ENCODE measurements at regions not wholly inside any gene's neighbourhood (a gene's known extent, or its start where the extent isn't known, plus 50 kb on each side); places are given as distances from the start of the nearest gene placed in this dataset.

DNA sequence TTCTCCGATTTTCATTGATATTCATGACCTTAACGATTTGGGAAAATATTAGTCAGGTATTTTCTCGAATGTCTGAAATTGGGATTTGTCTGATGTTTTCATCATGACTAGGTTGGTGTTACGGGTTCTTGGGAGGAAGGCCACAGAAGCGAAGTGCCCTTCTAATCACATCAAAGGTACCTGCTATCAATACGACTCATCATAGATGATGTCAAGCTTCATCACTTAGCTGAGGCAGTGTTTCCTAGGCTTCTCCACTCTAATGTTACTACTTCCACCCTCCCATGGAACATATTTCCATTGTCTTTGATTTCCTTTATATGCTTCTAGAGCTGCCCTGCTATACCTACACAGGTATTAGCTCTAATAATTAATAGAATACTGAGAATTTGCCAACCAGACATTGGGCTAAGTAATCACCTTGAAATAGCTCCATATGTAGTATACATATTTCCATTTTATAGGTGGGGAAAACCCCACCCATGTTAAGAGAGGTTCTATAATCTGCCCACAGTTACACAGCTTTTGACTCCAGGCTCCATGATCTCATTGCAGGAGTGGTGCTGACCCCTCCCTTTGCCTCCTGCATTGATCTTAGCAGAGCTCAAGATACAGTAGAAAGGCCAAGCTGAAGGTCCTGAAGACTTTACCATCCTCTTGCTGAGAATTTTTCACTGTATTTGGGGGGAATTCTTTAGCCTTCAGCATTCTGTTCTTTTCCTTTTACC lies 238.6 kb upstream of the ADAMTSL1 start:
- Histone ChIP-seq H3F3A (ENCODE audit: insufficient read depth, low read length) (no peaks in the 10 kb centered on the region), H4K20me1 (ENCODE audit: insufficient read depth, low read length) (no peaks in the 10 kb centered on the region), H3K36me3 (replicated peaks; ENCODE audit: insufficient read depth, low read length) (no peaks in the 10 kb centered on the region), H3K9me2 (replicated peaks; ENCODE audit: insufficient read depth, low read length) (no peaks in the 10 kb centered on the region), H2AFZ (ENCODE audit: low read length) (no peak overlapping the region), H3K4me1 (ENCODE audit: low read length) (no peaks in the 10 kb centered on the region), H3K27me3 (replicated peaks; ENCODE audit: insufficient read depth, low read length) (no peaks in the 10 kb centered on the region), H3K9me3 (replicated peaks; ENCODE audit: insufficient read depth, low read length) (no peaks in the 10 kb centered on the region), H3K9ac (ENCODE audit: low read length) (no peak overlapping the region), H3K27ac (ENCODE audit: low read length) (no peak overlapping the region), H3K4me3 (ENCODE audit: low read length) (no peak overlapping the region), H3K4me2 (ENCODE audit: low read depth, low read length) (no peak overlapping the region), H3K79me2 (ENCODE audit: low read length) (no peaks in the 10 kb centered on the region)
- TF ChIP-seq, protein P1, sequence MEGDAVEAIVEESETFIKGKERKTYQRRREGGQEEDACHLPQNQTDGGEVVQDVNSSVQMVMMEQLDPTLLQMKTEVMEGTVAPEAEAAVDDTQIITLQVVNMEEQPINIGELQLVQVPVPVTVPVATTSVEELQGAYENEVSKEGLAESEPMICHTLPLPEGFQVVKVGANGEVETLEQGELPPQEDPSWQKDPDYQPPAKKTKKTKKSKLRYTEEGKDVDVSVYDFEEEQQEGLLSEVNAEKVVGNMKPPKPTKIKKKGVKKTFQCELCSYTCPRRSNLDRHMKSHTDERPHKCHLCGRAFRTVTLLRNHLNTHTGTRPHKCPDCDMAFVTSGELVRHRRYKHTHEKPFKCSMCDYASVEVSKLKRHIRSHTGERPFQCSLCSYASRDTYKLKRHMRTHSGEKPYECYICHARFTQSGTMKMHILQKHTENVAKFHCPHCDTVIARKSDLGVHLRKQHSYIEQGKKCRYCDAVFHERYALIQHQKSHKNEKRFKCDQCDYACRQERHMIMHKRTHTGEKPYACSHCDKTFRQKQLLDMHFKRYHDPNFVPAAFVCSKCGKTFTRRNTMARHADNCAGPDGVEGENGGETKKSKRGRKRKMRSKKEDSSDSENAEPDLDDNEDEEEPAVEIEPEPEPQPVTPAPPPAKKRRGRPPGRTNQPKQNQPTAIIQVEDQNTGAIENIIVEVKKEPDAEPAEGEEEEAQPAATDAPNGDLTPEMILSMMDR (IDR thresholded peaks at IDR 0.05; ENCODE audit: low read length) = no peak
- TF ChIP-seq EZH2phosphoT487 (IDR thresholded peaks at IDR 0.05; ENCODE audit: low read length) (no peak), EZH2 (optimal IDR thresholded peaks at IDR 0.05; ENCODE audit: low read depth, low read length) (no peak)
- DNase-seq = no peak

- Histone ChIP-seq H3K9ac (ENCODE audit: low read length) (no peak overlapping the region), H3K9me3 (replicated peaks; ENCODE audit: insufficient read depth, low read length) (no peaks in the 10 kb centered on the region), H3K4me1 (ENCODE audit: low read length) (no peaks in the 10 kb centered on the region), H3K36me3 (replicated peaks; ENCODE audit: insufficient read depth, low read length) (no peaks in the 10 kb centered on the region), H3F3A (ENCODE audit: insufficient read depth, low read length) (no peaks in the 10 kb centered on the region), H3K27me3 (replicated peaks; ENCODE audit: insufficient read depth, low read length) (no peaks in the 10 kb centered on the region), H3K27ac (ENCODE audit: low read length) (no peak overlapping the region), H3K79me2 (ENCODE audit: low read length) (no peaks in the 10 kb centered on the region), H3K9me2 (replicated peaks; ENCODE audit: insufficient read depth, low read length) (no peaks in the 10 kb centered on the region), H3K4me2 (ENCODE audit: low read depth, low read length) (no peak overlapping the region), H4K20me1 (ENCODE audit: insufficient read depth, low read length) (no peaks in the 10 kb centered on the region), H3K4me3 (ENCODE audit: low read length) (no peak overlapping the region), H2AFZ (ENCODE audit: low read length) (no peak overlapping the region)
- no peak for DNase-seq
- TF ChIP-seq, protein P1 (IDR thresholded peaks at IDR 0.05; ENCODE audit: low read length) = no peak
- no peak for TF ChIP-seq EZH2 (optimal IDR thresholded peaks at IDR 0.05; ENCODE audit: low read depth, low read length)
Observed at GRCh38 chr9:18236336-18236735, 237.6 kb upstream of the ADAMTSL1 start.

DNA sequence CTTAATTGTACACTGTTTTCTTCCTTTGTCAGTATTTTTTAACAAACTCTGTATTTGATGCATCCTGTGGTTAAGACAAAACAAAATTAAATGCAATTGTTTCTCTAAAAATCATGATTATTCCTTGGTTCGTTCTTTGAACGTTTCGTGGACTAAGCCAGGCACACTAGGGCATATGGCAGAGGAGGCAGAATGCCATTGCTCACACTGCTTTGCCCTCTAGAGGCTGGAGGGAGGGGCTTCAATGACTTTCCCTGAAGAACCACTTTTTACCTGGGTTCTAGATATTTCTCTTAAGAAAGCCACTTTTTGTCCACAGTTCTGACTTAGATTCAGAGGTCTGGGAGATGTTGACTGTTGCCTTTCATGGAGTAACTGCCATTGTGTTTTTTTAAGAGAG lies 236.2 kb upstream of the ADAMTSL1 start:
- no peaks in the 10 kb centered on the region for H3K4me1 ChIP-seq (ENCODE audit: low read length)
- DNase-seq = no peak
- H2AFZ ChIP-seq (ENCODE audit: low read length) = no peak overlapping the region
- H4K20me1 ChIP-seq (ENCODE audit: insufficient read depth, low read length) = no peaks in the 10 kb centered on the region
- H3K36me3 ChIP-seq (replicated peaks; ENCODE audit: insufficient read depth, low read length) = no peaks in the 10 kb centered on the region
- H3K4me2 ChIP-seq (ENCODE audit: low read depth, low read length) = no peak overlapping the region
- H3K4me3 ChIP-seq (ENCODE audit: low read length) = no peak overlapping the region
- no peaks in the 10 kb centered on the region for H3K79me2 ChIP-seq (ENCODE audit: low read length)
- H3K27me3 ChIP-seq (replicated peaks; ENCODE audit: insufficient read depth, low read length) = no peaks in the 10 kb centered on the region
- H3K9ac ChIP-seq (ENCODE audit: low read length) = no peak overlapping the region
- no peak for TF ChIP-seq EZH2 (optimal IDR thresholded peaks at IDR 0.05; ENCODE audit: low read depth, low read length)
- TF ChIP-seq EZH2phosphoT487 (IDR thresholded peaks at IDR 0.05; ENCODE audit: low read length) = no peak
- TF ChIP-seq, protein P1 (IDR thresholded peaks at IDR 0.05; ENCODE audit: low read length) = no peak
- no peaks in the 10 kb centered on the region for H3K9me2 ChIP-seq (replicated peaks; ENCODE audit: insufficient read depth, low read length)
- no peaks in the 10 kb centered on the region for H3F3A ChIP-seq (ENCODE audit: insufficient read depth, low read length)
- no peak overlapping the region for H3K27ac ChIP-seq (ENCODE audit: low read length)
- no peaks in the 10 kb centered on the region for H3K9me3 ChIP-seq (replicated peaks; ENCODE audit: insufficient read depth, low read length)

All from MM.1S (cell line).